KOPT-K1 (cell line): ENCODE measurements at regions not wholly inside any gene's neighbourhood (a gene's known extent, or its start where the extent isn't known, plus 50 kb on each side); places are given as distances from the start of the nearest gene placed in this dataset.

Source experiments
- H3K27ac ChIP-seq: fragments of 200-600 bp; sonication (generic); 2 replicates; pipeline ENCODE4 v1.5.1; 2016; ENCODE audit warnings: antibody characterized with exemption, mild to moderate bottlenecking, low read depth, low read length; ENCODE audit not compliant: poor library complexity, severe bottlenecking
- H3K36me3 ChIP-seq: fragments of 200-600 bp; sonication (generic); 2 replicates; pipeline ENCODE4 v1.5.1; 2017; ENCODE audit warnings: antibody characterized with exemption, mild to moderate bottlenecking, low read length, moderate library complexity; ENCODE audit not compliant: insufficient read depth
- H3K9me3 ChIP-seq: fragments of 200-600 bp; sonication (generic); 2 replicates; pipeline ENCODE4 v1.5.1; 2017; ENCODE audit warnings: antibody characterized with exemption, low read length, mild to moderate bottlenecking; ENCODE audit not compliant: insufficient read depth, poor library complexity, severe bottlenecking

DNA sequence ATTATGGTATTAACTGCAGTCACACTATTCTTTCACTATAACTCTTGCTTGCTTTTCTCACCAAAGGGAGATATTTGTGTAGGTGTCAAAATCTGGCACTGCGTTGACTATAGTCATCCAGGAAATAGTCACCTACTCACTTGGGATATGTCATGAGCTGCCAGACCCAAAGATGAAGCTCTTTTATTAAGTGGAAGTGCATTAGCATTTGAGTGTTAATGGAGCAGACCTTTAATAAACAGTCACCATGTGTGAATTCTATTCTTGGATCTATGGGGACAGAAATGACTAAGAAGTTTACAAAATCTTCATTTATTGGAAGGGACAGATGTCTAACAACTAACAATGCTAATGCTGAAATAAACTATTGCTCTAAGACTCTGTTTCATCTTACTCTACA is 130.1 kb upstream of the NEDD9 start:
- Histone ChIP-seq H3K36me3 (peaks cover 8% of the 10 kb centered on the region), H3K27ac (no peak overlapping the region), H3K9me3 (peaks cover 19% of the 10 kb centered on the region)

DNA sequence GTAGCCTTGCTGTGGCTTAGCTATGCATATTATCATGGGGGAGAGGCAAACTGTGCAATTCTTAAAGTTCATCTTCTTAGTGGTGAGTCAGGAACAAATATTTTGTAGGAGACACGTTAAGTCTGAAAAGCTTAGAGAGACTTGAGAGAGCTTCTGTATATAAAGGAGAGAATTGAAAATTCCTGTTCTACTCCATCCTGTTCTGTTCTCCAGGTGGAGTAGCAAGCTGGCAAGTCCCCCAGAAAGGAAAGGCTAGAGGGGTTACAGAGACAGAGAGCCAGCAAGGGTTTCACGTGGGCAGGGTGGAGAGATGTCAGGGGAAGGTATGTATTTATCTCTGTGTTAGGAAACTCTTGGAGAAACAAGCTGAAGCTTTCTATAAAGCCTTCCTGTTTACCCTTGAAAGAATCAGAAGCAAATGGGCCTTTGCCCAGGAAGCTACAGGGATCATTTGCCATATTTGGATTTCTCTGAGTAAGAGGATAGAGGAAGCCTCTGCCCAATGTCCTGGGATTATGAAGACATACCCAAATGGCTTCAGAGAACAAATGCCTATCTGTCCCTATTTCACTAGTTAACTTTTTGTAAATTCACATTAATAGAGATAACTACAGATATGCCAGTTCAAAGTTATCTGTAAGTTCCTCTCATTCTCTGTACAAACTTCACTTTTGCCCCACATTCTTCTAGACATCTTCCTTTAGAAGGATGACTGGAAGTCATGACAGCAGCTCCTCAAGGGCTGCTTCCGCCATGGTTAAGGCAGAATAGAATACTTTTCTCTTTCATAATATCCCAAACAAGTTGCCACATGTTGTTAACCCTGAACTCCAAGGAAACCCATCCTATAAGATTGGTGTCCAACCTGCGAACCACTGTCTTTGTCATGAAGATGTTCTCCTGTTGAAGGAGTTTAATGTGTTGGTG is 126.7 kb upstream of the NEDD9 start:
- no peak overlapping the region for H3K27ac ChIP-seq
- H3K9me3 ChIP-seq = peaks cover 19% of the 10 kb centered on the region
- H3K36me3 ChIP-seq = peaks cover 12% of the 10 kb centered on the region

DNA sequence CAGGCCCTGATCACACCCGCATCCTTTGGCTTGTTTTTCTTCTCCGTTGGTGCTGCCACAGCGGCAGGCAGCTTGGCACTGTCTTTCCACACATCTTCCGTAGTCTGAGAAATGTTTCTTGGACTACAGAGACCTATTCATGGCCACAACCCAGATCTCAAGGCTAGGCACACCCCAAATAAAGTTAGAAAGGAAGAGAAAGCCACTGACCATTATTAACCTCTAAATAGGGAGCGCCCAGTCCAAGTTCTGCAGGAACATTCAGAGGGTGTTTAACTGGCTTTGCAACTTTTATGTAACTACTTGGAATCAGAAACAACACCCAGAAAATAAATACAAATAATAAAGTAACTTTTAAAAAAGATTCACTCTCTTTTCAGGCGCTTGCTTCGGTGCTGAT is 124.8 kb upstream of the NEDD9 start:
- H3K27ac ChIP-seq = no peak overlapping the region
- peaks cover 19% of the 10 kb centered on the region for H3K9me3 ChIP-seq
- H3K36me3 ChIP-seq = peaks cover 16% of the 10 kb centered on the region

DNA sequence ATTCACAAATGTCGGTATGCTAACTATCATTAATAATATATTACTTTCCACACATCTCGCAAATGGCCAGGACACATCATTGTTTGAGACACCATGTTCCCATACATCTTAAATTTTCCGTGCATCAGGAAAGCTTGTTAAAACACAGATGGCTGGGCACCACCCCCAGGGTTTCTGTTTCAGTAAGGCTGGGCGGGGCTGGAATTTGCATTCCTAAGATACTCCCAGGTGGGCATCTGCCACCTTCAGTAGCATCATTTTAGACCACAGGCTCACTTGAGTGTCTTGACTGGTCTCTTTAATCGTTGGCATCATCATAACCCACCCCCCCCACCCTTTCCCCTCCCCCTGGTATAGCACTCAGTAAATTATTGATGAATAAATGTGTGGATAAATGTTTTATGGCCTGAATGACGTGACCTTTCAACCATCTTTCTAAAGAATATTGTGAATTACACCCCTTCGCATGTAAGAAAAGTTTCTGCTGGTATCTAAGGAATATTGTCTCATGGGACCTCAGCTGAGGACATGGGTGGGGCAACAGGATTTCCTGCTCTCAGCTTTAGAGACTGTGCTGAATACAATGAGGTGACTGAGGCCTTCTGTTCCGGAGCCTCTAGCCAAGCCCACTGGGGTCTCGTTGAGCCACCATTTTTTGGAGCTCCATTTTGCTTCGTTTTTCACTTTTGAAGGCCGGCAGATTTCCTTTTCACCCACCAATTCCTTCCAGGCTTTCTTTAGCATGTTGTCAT is 124.1 kb upstream of the NEDD9 start:
- peaks cover 22% of the 10 kb centered on the region for H3K36me3 ChIP-seq
- peaks cover 19% of the 10 kb centered on the region for H3K9me3 ChIP-seq
- no peak overlapping the region for H3K27ac ChIP-seq

DNA sequence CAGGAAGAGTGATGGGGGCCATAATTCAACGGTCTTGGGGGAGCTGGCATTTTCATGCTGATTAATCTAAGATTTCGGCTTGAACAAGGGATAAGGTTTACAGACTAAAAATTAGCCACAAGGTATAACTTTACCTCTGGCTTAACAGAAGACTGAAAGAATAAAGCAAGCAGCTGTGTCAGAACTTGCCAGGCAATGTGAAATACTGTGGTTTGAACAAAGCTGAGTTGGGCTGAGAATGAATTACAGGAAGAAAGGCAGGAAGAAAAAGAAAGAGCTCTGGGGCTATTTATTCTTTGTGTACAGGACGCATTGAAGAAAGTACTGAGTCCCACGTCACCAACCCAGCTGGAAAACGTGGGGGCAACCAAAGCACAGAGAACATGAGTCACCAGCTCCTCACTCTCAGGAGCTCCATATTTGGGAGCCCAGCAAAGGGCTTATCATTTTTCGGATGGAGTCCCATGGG is 121.5 kb upstream of the NEDD9 start:
- Histone ChIP-seq H3K27ac (peak overlapping the region; percentile 69), H3K9me3 (no peaks in the 10 kb centered on the region), H3K36me3 (peaks cover 23% of the 10 kb centered on the region; the same call in 1 of the 2 replicates)

DNA sequence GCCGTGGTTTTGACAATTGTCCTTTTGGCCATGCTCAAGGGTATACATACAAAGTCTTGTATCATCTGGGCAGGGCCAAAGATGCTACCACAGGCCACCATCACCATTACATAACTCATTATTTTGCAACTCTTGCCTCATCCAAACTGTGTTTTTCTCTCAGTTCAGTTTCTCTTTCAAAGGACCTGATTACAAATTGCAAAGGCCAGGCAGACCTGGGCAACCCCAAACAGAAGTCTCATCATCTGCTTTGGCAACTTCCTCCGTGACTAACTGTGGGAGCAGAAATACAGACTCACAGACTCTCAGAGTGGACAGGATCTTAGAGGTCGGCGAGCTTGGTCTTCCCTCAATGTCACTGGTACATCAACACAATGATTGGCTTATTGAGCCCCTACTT is 117.8 kb upstream of the NEDD9 start:
- Histone ChIP-seq H3K27ac (no peak overlapping the region), H3K9me3 (no peaks in the 10 kb centered on the region), H3K36me3 (peaks cover 19% of the 10 kb centered on the region; the same call in 1 of the 2 replicates)

DNA sequence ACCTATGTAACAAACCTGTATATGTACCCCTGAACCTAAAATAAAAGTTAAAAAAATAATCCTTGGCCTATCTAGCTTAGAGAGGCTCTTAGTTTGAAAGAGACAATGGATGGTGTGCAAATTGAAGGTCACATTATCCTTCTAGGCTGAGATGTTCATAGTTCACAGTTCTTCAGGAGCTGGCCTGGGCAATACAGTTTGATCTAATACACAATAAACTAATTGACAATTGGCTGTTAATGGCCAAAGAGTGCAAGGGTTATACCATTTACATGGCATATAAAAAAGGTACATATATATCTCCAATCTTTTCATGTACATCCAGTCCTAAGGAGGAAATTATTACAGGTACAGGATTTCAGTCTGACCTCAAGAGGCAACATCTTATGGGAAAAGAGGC is 117.4 kb upstream of the NEDD9 start:
- no peak overlapping the region for H3K27ac ChIP-seq
- no peaks in the 10 kb centered on the region for H3K9me3 ChIP-seq
- peaks cover 19% of the 10 kb centered on the region; the same call in 1 of the 2 replicates for H3K36me3 ChIP-seq

DNA sequence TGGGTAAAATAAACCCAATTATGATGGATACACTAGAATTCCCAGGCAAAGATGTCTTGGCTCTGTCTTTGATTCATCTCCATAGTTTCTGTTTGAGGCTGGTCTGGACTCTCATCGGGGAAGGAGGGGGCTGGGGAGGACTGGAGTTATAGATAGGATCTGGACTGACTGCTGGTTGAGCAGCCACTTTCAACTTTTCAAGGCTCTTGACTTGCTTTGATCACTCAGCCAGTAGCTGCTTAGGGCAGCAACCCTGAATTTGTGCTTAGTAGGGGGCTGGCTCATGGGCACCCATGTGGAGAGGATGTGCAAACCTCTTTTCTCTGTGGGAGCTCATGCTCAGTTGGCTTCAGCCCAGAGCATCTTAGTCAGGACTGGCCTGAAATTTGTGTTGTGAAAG is 114.0 kb upstream of the NEDD9 start:
- Histone ChIP-seq H3K36me3 (peaks cover 8% of the 10 kb centered on the region; the same call in 1 of the 2 replicates), H3K27ac (no peak overlapping the region), H3K9me3 (peaks cover 1% of the 10 kb centered on the region)

DNA sequence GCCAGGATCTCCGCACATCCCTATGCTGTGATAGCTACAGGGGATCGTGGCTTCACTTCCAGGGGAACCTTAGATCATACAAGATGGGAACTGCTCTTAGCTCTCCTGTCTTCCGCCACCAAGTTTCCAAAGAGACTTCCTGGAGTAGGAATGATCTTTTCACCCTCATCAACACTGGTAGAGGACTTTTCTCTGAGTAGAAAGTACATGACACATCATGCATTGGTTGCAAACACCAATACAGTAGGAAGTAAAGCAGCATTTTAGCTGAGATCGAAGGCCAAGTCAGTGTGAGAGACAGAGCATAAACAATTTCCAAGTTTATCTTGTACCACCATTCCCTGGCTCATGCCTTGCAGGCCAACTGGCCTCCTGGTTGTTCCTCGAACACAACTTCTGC is 113.1 kb upstream of the NEDD9 start:
- Histone ChIP-seq H3K9me3 (peaks cover 8% of the 10 kb centered on the region), H3K27ac (no peak overlapping the region), H3K36me3 (peaks cover 8% of the 10 kb centered on the region; the same call in 1 of the 2 replicates)

DNA sequence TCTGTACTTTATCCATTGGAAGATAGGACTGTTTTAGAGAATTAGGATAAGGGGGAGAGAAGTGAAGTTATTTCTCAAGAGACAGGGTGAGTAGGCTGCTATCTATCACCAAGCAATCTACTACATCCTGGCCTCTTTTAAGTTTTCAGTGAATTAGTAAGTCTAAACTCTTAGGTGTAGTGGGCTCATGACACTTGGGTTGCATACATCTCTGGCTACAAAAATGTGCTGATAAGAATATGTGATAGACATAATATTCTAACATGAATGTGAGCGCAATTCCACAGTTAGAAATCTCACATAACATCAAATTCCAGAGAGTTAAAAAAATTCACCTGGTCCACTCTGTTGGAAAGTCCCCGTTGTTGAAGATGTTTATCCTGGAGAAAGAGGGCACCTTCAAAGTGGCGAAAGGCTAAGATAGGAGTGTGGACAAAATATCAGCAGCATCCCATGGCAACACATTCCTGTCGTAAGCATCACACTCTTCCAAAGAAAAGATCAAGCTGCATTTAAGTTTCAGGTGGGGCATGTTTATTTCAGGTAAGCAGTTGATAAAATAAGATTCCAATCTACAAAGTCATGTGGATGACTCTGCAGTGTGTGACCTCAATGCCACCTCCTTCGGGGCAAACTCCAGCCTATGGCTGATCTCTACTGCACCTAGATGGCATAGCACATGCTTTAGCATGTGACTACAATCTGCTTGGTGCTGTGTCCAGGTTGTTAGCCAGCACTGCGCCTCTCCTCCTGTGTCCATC is 111.7 kb upstream of the NEDD9 start:
- H3K9me3 ChIP-seq = peaks cover 8% of the 10 kb centered on the region

DNA sequence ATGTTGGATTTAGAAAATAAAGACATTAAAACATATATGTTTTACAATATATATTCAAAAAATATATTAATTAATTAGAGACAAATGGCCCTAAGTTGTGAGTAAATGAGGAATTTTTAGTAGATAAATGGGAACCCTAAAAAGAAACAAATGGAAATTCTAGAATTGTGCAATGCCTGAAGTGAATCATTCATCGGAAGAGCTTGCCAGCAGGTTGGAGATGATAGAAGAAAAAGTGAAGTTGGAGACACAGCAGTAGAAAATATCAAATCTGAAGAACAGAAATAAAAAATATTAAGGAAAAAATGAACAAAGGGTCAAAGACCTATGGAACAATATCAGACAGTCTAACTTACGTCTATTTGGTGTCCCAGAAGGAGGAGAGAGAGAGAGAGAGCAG is 109.4 kb upstream of the NEDD9 start:
- Histone ChIP-seq H3K27ac (no peak overlapping the region), H3K36me3 (peaks cover 5% of the 10 kb centered on the region; the same call in 1 of the 2 replicates), H3K9me3 (peaks cover 8% of the 10 kb centered on the region)

More for the DNA sequence above, 111.7 kb upstream of the NEDD9 start:
- Histone ChIP-seq H3K36me3 (peaks cover 5% of the 10 kb centered on the region; the same call in 1 of the 2 replicates), H3K27ac (no peak overlapping the region)

DNA sequence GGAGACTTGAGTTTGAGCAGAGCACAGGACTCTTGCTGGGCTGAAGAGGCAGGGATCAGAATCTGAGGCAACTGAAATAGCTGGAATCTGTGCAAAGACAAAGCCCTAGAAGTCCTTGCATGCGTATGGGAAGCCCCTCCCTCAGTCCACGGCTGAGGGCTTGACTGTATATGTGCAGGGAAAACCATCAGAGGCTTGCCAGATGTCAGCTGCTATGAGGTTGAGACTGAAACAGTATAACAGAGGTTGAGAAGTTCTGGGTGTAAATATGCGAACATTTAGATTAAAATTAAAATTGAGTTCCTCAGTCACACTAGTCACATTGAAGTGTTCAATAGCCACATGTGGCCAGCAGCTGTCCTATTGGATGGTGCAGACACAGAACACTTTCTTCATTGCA is 108.8 kb upstream of the NEDD9 start:
- Histone ChIP-seq H3K27ac (no peak overlapping the region), H3K9me3 (peaks cover 8% of the 10 kb centered on the region)

DNA sequence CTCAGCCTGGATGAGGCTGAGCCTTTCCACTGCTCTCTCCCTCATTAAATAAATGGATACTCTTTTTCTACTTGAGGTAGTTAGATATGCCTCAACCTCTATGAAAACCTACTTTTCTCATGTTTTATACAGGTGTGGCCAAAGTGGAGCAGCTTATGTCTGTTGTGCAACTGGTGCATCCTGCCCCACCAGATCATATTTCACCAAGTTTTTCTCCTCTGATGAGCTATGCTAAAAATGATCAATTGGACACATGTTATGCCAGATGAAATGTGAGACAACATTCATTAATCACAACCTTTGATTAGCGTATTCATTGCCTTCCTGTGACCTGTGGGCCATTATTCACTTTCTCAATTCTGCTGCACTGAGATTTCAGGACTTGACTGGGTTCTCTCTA is 106.9 kb upstream of the NEDD9 start:
- Histone ChIP-seq H3K27ac (no peak overlapping the region), H3K36me3 (peaks cover 5% of the 10 kb centered on the region; the same call in 1 of the 2 replicates), H3K9me3 (peaks cover 8% of the 10 kb centered on the region)

More for the DNA sequence above, 108.8 kb upstream of the NEDD9 start:
- H3K36me3 ChIP-seq = peaks cover 5% of the 10 kb centered on the region; the same call in 1 of the 2 replicates

DNA sequence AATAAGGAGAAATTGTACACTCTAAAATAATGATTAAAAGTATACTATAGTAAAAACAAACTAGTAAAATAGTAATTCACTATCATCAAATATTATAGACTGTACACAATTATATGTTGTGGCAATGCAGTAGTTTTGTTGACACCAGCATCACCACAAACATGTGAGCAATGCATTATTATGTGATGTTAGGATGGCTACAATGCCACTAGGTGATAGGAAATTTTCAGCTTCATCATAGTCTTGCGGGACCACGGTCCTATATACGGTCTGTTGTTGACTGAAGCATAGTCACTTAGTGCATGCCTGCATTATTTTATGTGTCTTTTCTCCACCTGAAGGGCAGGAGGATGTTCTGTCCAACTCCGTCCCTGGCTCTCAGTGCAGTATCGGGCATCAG is 104.8 kb upstream of the NEDD9 start:
- Histone ChIP-seq H3K36me3 (peaks cover 5% of the 10 kb centered on the region; the same call in 1 of the 2 replicates), H3K27ac (no peak overlapping the region), H3K9me3 (peaks cover 8% of the 10 kb centered on the region)
